ENCODE measurements at regions not wholly inside any gene's neighbourhood (a gene's known extent, or its start where the extent isn't known, plus 50 kb on each side); places are given as distances from the start of the nearest gene placed in this dataset.
A peak's percentile ranks its signal among the peaks of the same experiment; 100 is the strongest.

DNA sequence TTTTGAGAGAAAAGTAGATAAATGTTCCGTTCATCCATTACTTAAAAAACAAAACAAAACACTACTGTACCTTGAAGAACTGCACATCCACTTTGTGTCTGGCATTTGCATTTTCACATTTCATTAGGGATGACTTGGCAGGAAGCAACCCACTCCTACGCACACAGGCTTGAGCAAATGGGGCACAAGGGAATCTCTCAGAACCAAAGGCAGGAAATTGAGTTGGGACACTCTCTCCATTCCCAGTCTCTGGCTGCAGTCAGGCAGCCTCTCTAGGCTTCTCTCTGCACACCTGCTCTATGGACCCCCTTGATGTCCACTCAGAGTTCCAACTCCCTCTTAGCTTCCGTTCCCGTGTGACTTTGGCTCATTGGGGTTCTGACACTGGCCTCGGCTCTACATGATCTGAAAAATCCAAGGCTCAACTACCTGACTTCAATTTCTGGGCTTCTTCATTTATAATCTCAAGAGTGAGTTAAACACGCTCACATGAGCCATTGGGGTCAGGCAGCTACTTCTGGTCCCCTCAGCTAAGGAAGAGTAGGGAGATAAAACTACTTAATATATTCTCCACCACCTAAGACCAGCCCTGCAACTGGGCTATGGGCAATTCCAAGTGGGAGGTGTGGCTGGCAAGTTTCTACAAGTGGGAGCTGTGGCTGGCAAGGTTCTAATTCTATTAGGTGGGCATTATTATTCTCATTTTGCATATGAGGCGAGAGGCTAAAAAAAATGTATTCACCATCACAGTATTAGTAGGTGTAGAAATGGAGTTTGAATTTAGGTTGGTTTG is 251.9 kb downstream of the SOD2 start:
- Histone ChIP-seq H3K36me3 (no peaks in the 10 kb centered on the region), H3K9me3 (ENCODE audit: low read depth) (no peaks in the 10 kb centered on the region), H3K4me1 (ENCODE audit: low read depth) (no peaks in the 10 kb centered on the region), H3K27me3 (no peaks in the 10 kb centered on the region), H3K27ac (no peak overlapping the region), H3K4me3 (no peak overlapping the region)
- DNase-seq (ENCODE audit: low read depth in 1 of 2, low spot score in 1 of 2), result peak in 1 of 2 donors; percentile 71
- TF ChIP-seq, protein P1, sequence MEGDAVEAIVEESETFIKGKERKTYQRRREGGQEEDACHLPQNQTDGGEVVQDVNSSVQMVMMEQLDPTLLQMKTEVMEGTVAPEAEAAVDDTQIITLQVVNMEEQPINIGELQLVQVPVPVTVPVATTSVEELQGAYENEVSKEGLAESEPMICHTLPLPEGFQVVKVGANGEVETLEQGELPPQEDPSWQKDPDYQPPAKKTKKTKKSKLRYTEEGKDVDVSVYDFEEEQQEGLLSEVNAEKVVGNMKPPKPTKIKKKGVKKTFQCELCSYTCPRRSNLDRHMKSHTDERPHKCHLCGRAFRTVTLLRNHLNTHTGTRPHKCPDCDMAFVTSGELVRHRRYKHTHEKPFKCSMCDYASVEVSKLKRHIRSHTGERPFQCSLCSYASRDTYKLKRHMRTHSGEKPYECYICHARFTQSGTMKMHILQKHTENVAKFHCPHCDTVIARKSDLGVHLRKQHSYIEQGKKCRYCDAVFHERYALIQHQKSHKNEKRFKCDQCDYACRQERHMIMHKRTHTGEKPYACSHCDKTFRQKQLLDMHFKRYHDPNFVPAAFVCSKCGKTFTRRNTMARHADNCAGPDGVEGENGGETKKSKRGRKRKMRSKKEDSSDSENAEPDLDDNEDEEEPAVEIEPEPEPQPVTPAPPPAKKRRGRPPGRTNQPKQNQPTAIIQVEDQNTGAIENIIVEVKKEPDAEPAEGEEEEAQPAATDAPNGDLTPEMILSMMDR (IDR thresholded peaks at IDR 0.05; ENCODE audit: low read depth, low read length), result no peak

DNA sequence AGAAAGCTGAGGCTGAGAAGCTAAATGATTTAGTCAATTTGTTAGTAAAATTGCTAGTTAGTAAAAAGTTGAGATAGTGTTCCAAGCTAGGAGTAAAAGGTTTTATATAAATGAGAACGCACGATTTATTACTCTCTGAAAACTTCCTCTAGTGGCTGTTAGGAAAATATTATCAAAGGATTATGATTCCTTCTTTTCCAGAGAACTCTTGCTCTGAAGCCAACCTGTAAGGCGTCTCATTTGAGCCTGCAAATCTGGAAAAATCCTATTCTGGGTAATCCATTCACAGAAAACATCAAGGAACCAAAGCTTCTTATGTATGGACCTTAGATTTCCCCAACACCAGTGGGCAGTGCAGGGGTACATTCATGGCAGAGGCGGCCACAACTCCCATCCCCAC is 252.7 kb downstream of the SOD2 start:
- DNase-seq (ENCODE audit: low read depth in 1 of 2, low spot score in 1 of 2), result no peak
- Histone ChIP-seq H3K36me3 (no peaks in the 10 kb centered on the region), H3K27me3 (no peaks in the 10 kb centered on the region), H3K9me3 (ENCODE audit: low read depth) (no peaks in the 10 kb centered on the region), H3K27ac (no peak overlapping the region), H3K4me1 (ENCODE audit: low read depth) (no peaks in the 10 kb centered on the region), H3K4me3 (no peak overlapping the region)
- TF ChIP-seq, protein P1 (IDR thresholded peaks at IDR 0.05; ENCODE audit: low read depth, low read length), result no peak

DNA sequence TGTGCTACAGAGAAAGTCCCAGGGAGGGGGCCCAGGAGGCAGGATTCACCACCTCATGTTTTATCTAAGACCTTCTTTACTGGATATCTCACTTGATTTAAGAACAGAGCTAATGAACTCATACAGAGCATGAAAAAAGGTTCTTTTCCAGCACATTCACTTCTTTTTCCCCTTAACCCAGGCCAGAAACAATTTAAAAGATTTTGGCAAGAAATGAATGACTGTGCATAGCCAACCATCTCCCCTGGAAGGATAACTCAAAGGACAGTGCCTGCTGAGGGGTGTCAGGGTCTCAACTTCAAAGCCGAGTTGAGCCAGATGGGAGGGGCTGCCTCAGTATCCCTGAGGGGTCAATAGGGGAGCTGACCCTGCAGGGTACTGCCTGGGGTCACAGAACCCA is 253.4 kb downstream of the SOD2 start:
- no peak overlapping the region for H3K27ac ChIP-seq
- no peak for DNase-seq (ENCODE audit: low read depth in 1 of 2, low spot score in 1 of 2)
- no peaks in the 10 kb centered on the region for H3K4me1 ChIP-seq (ENCODE audit: low read depth)

DNA sequence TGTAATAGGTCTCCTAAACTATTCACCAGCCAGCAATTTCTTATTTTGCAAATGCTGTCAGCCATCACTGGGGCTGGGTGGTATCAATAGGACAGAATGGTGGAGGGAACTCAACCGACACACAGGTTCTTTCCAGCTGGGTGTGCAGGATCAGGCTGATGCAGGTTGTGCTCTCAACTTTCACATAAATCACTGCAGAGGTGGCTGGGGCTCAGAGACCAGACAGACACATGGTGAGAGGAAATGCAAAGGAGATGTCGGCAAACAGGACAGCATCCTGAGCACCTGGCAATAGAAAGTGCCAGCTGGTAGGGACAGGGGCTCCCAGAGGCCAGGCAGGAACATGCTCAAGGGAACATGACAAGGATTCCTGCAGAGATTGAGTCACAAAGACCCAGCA is 254.9 kb downstream of the SOD2 start:
- TF ChIP-seq, protein P1 (IDR thresholded peaks at IDR 0.05; ENCODE audit: low read depth, low read length), result no peak

More for the DNA sequence above, 253.4 kb downstream of the SOD2 start:
- Histone ChIP-seq H3K36me3 (no peaks in the 10 kb centered on the region), H3K4me3 (no peak overlapping the region), H3K27me3 (no peaks in the 10 kb centered on the region), H3K9me3 (ENCODE audit: low read depth) (no peaks in the 10 kb centered on the region)
- TF ChIP-seq, protein P1 (IDR thresholded peaks at IDR 0.05; ENCODE audit: low read depth, low read length), result no peak

DNA sequence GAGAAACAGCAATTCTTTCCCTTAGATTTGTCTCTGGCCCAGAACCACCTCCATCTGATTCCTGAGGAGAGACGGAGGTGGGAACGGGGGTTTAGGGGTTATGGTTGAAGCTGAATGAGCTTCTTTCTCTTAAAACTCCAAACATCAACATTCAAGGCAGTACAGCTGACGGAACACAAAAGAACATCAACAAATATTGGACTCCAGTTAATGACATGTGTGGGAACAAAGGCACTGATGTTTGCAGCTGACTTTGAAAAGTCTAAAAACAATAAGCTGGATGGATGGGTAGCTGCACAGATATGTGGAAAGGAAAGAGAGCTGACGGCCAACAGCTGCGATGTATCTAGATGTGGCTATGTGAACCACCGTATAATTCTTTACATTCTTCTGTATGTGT is 256.5 kb downstream of the SOD2 start:
- H3K4me3 ChIP-seq, result no peak overlapping the region
- H3K9me3 ChIP-seq (ENCODE audit: low read depth), result no peaks in the 10 kb centered on the region
- H3K4me1 ChIP-seq (ENCODE audit: low read depth), result no peaks in the 10 kb centered on the region
- DNase-seq (ENCODE audit: low read depth in 1 of 2, low spot score in 1 of 2), result no peak
- no peaks in the 10 kb centered on the region for H3K36me3 ChIP-seq
- no peaks in the 10 kb centered on the region for H3K27me3 ChIP-seq
- H3K27ac ChIP-seq, result no peak overlapping the region
- TF ChIP-seq, protein P1 (IDR thresholded peaks at IDR 0.05; ENCODE audit: low read depth, low read length), result no peak

More for the DNA sequence above, 254.9 kb downstream of the SOD2 start:
- no peak for DNase-seq (ENCODE audit: low read depth in 1 of 2, low spot score in 1 of 2)
- Histone ChIP-seq H3K27me3 (no peaks in the 10 kb centered on the region), H3K9me3 (ENCODE audit: low read depth) (no peaks in the 10 kb centered on the region), H3K4me1 (ENCODE audit: low read depth) (no peaks in the 10 kb centered on the region), H3K27ac (no peak overlapping the region), H3K4me3 (no peak overlapping the region), H3K36me3 (no peaks in the 10 kb centered on the region)
